Choroid plexus epithelial cell (primary cell): ENCODE measurements at regions not wholly inside any gene's neighbourhood (a gene's known extent, or its start where the extent isn't known, plus 50 kb on each side); places are given as distances from the start of the nearest gene placed in this dataset.

Source experiments
- DNase-seq: peaks from one replicate; pipeline ENCODE4 v3.0.0-alpha.2; 2010; ENCODE audit warnings: low read depth
- H3K4me3 ChIP-seq: 2 replicates; pipeline ENCODE4 v1.5.1; 2011; ENCODE audit warnings: low read depth, mild to moderate bottlenecking, control low read depth, low read length, moderate library complexity
- TF ChIP-seq, protein P1 (sequence below): conservative IDR thresholded peaks from 2 replicates; pipeline ENCODE4 v1.5.1; 2011; ENCODE audit warnings: low read depth, mild to moderate bottlenecking, control low read depth, inconsistent platforms, low read length, moderate library complexity

DNA sequence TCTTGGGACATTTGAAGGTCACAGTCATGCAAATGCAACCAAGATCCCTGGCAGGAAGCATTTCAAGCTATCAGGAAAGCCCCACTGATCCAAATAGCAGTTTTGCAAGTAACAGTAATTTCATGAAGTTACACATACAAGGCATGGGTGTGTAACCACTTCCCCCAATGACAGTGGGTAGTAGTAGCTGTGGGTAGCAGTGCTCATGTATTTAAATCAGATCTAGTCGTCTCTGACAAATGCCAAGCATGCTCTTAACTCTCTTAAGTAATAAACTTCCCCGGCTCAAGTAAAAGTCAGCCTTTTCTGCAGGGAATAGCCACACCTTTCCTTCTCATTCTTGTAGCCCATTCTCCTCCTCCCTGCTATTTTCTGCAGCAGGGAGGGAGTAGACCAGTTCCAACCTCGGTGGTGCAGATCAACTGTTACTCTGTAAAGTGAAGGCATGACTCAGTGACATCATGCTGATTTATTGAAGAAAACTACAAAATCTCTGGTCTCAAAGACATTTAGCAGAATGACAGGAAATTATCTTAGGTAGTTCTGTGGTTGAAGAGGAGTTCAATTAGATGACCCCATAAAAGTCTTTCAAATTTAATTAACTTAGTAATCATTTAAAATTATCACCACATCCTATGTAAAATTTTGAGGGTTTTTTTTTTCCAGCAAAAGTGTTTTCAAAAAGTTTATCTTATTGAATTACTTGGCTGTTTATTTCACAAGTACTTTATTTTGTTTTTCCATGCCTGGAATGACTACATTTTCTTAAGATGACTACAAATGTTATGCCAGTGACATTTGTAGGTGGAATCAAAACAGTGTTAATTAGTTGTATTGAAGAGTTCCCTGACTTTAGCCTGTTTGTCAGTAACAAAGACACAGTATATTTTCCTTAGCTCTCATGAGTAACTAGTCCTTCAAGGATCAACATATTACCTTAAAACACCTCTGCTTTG, 568.3 kb downstream of the INHBA start:
- H3K4me3 ChIP-seq, result no peak overlapping the region
- TF ChIP-seq, protein P1, sequence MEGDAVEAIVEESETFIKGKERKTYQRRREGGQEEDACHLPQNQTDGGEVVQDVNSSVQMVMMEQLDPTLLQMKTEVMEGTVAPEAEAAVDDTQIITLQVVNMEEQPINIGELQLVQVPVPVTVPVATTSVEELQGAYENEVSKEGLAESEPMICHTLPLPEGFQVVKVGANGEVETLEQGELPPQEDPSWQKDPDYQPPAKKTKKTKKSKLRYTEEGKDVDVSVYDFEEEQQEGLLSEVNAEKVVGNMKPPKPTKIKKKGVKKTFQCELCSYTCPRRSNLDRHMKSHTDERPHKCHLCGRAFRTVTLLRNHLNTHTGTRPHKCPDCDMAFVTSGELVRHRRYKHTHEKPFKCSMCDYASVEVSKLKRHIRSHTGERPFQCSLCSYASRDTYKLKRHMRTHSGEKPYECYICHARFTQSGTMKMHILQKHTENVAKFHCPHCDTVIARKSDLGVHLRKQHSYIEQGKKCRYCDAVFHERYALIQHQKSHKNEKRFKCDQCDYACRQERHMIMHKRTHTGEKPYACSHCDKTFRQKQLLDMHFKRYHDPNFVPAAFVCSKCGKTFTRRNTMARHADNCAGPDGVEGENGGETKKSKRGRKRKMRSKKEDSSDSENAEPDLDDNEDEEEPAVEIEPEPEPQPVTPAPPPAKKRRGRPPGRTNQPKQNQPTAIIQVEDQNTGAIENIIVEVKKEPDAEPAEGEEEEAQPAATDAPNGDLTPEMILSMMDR, result no peak
- DNase-seq, result peak; percentile 43

DNA sequence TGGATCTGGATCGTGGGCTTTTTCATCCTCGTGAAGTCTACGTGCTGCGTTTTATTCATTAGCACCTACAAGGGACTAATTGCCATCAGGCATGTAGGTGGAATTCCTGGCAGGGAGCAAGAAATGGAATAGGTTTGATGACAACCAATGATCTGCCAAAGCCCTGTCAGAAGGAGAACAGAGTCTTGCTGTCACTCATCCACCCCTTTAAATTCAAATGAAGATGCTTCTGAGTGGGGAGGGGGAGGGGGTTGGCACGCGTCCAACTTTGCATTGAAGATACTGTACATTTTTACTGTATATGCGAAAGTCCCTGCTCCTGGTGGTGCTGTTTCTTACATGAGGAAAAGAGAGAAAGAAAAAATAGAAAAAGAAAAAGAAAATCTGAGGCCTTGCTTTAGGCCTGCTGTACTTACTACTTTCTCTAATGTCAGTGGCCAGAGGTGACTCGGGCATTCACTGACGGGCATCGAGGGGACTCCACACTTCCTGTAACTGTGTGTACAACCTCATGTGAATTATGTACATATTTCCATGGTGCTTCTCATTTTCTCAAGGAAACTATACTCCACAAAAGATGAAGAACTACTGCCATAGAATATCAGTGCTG, 569.1 kb downstream of the INHBA start:
- TF ChIP-seq, protein P1, result no peak
- DNase-seq, result no peak
- no peak overlapping the region for H3K4me3 ChIP-seq

DNA sequence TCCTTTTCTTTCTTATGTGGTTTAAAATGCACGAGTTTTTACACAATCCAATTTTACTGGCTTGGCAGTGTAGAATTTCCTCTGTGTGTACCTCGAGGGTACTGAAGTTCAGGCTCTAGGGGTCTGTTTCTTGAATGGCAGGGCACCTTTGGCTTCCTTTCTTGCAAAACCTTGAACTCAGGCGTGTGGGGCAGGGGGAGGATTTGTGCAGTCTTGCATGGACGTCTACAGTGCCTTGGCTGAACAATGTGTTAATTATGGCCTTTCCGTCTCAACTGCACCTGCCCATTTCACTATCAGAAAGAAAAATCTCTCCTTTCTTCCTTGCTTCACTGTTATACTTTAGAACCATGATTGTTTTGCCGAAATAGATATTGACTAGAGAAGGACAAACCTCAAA, 570.9 kb downstream of the INHBA start:
- no peak for DNase-seq
- TF ChIP-seq, protein P1, result no peak
- H3K4me3 ChIP-seq, result no peak overlapping the region

DNA sequence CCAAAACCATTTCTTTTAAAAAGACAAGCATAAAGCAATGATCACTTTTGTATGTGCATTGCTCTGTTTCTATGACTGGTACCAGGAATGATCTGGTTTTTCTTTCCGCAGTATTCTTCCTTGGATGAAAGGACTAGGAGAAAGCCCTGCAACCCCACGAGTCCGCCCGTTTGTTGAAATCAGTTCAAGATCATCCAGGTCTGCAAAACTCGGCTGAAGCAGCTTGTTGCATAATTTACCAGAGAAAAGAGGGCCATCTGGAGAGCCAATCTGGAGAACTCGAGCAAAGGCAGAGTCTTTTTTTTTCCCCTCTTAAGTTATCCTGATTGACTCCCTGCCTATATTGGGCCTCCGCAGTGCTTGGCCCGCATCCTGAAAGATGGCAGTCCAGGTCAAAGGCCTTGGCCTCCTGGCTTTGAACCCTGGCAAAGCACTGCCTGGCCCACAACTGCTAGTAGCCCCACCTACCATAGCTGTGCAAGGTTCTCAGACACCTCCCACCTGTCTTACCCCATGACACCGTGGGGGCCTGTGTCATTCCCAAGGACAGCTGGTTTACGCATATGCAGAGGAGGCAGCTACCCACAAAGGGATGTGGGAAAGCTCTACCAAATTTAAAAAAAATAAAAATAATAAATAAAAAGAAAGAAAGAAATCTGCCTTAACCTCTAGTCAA, 572.2 kb downstream of the INHBA start:
- no peak overlapping the region for H3K4me3 ChIP-seq
- TF ChIP-seq, protein P1, result no peak
- no peak for DNase-seq

DNA sequence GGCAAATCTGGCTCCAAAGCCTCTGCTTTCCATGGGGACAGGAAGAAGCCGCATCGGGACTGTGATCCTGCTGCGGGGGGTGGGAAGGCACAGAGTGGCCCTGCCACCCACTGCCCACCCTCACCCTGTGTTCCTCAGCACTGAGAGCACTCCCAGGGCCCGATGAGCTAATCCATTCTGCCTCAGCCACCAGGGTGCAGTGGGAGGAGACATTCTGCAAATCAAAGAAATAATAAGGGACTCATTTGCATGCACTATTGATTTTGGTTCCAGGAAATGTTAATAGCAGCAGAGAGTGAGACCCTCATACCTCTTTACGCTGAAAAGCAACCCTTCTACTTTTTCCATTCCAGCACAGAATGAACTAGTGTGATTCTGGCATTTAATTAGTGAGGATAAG, 572.8 kb downstream of the INHBA start:
- TF ChIP-seq, protein P1, result no peak
- DNase-seq, result no peak
- no peak overlapping the region for H3K4me3 ChIP-seq

DNA sequence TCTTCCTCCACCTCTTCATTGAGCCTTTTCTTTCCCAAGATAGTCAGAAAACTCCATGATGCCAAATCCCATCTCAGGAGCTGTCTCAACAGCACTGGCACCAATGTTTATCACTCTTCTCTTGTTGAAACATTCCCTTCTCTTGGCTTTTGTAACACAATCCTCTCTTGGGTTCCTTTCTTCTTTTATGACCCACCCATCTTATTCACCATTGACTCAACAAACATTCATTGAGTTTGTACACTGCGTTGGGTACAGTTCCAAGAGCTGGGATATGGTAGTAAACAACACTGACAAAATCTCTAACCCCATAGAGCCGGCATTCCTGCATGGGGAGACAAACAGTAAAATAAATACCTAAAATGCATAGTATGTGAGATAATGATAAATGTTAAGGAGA, 577.5 kb downstream of the INHBA start:
- TF ChIP-seq, protein P1, result no peak
- no peak for DNase-seq
- no peak overlapping the region for H3K4me3 ChIP-seq
